ENCODE measurements at regions not wholly inside any gene's neighbourhood (a gene's known extent, or its start where the extent isn't known, plus 50 kb on each side); places are given as distances from the start of the nearest gene placed in this dataset.

- Histone ChIP-seq H3K36me3 (no peaks in the 10 kb centered on the region), H3K9me3 (ENCODE audit: low read depth) (no peaks in the 10 kb centered on the region), H3K4me3 (no peak overlapping the region), H3K27ac (no peak overlapping the region), H3K4me1 (ENCODE audit: low read depth) (no peaks in the 10 kb centered on the region), H3K27me3 (no peaks in the 10 kb centered on the region)
- no peak for TF ChIP-seq CTCF (IDR thresholded peaks at IDR 0.05; ENCODE audit: low read depth, low read length)
- no peak for DNase-seq (ENCODE audit: low read depth in 1 of 2, low spot score in 1 of 2)
Observed at GRCh38 chr7:96621932-96622331, 87.7 kb downstream of the SEM1 start.

- Histone ChIP-seq H3K9me3 (ENCODE audit: low read depth) (no peaks in the 10 kb centered on the region), H3K36me3 (no peaks in the 10 kb centered on the region), H3K27ac (no peak overlapping the region), H3K4me1 (ENCODE audit: low read depth) (no peaks in the 10 kb centered on the region), H3K27me3 (no peaks in the 10 kb centered on the region), H3K4me3 (no peak overlapping the region)
- no peak for TF ChIP-seq CTCF (IDR thresholded peaks at IDR 0.05; ENCODE audit: low read depth, low read length)
- no peak for DNase-seq (ENCODE audit: low read depth in 1 of 2, low spot score in 1 of 2)
Observed at GRCh38 chr7:96614154-96614867, 95.3 kb downstream of the SEM1 start.

- Histone ChIP-seq H3K27me3 (no peaks in the 10 kb centered on the region), H3K36me3 (no peaks in the 10 kb centered on the region), H3K4me1 (ENCODE audit: low read depth) (no peaks in the 10 kb centered on the region), H3K9me3 (ENCODE audit: low read depth) (no peaks in the 10 kb centered on the region), H3K27ac (no peak overlapping the region), H3K4me3 (no peak overlapping the region)
- DNase-seq (ENCODE audit: low read depth in 1 of 2, low spot score in 1 of 2): no peak
- TF ChIP-seq CTCF (IDR thresholded peaks at IDR 0.05; ENCODE audit: low read depth, low read length): no peak
Observed at GRCh38 chr7:96612034-96612433, 97.6 kb downstream of the SEM1 start.

- no peak overlapping the region for H3K4me3 ChIP-seq
- no peaks in the 10 kb centered on the region for H3K9me3 ChIP-seq (ENCODE audit: low read depth)
- no peaks in the 10 kb centered on the region for H3K36me3 ChIP-seq
- DNase-seq (ENCODE audit: low read depth in 1 of 2, low spot score in 1 of 2): no peak
- TF ChIP-seq CTCF (IDR thresholded peaks at IDR 0.05; ENCODE audit: low read depth, low read length): no peak
- no peaks in the 10 kb centered on the region for H3K27me3 ChIP-seq
- H3K4me1 ChIP-seq (ENCODE audit: low read depth): no peaks in the 10 kb centered on the region
- no peak overlapping the region for H3K27ac ChIP-seq
Observed at GRCh38 chr7:96605045-96605716, 104.5 kb downstream of the SEM1 start.

GRCh38 chr7:96599288-96599936, 110.2 kb downstream of the SEM1 start:
- peaks cover 15% of the 10 kb centered on the region for H3K4me1 ChIP-seq (ENCODE audit: low read depth)
- peak overlapping the region; percentile 37 for H3K27ac ChIP-seq
- no peaks in the 10 kb centered on the region for H3K9me3 ChIP-seq (ENCODE audit: low read depth)
- H3K4me3 ChIP-seq: no peak overlapping the region
- DNase-seq (ENCODE audit: low read depth in 1 of 2, low spot score in 1 of 2): no peak
- H3K36me3 ChIP-seq: no peaks in the 10 kb centered on the region
- no peak for TF ChIP-seq CTCF (IDR thresholded peaks at IDR 0.05; ENCODE audit: low read depth, low read length)
- no peaks in the 10 kb centered on the region for H3K27me3 ChIP-seq
